WTC11 (cell line): ENCODE measurements at regions not wholly inside any gene's neighbourhood (a gene's known extent, or its start where the extent isn't known, plus 50 kb on each side); places are given as distances from the start of the nearest gene placed in this dataset.
"Not testable (repeated sequence)": the region's sequence is repeated elsewhere in the genome, so short reads cannot be mapped to it uniquely, and the experiment has no call there.

Experiments
- CREB1 ChIP-seq: sonication (generic); formaldehyde crosslinking; IDR thresholded peaks from 2 replicates; pipeline ENCODE4 v1.8.0; 2023; ENCODE audit warnings: mild to moderate bottlenecking, missing genetic modification reagents
- ESRRA ChIP-seq: sonication (generic); formaldehyde crosslinking; IDR thresholded peaks from 2 replicates; pipeline ENCODE4 v1.8.1; 2022; ENCODE audit warnings: mild to moderate bottlenecking, missing genetic modification reagents, borderline replicate concordance
- FOXJ3 ChIP-seq: sonication (generic); formaldehyde crosslinking; IDR thresholded peaks from 2 replicates; pipeline ENCODE4 v1.9.0; 2021; ENCODE audit warnings: missing genetic modification reagents, mild to moderate bottlenecking, borderline replicate concordance
- JUN ChIP-seq: sonication (generic); formaldehyde crosslinking; IDR thresholded peaks from 2 replicates; pipeline ENCODE4 v1.8.0; 2023; ENCODE audit warnings: mild to moderate bottlenecking, missing genetic modification reagents
- MYBL2 ChIP-seq: sonication (generic); formaldehyde crosslinking; IDR thresholded peaks from 2 replicates; pipeline ENCODE4 v1.8.1; 2023; ENCODE audit warnings: mild to moderate bottlenecking, moderate library complexity, missing genetic modification reagents
- PRRX2 ChIP-seq: fragments of 250-450 bp; sonication (Bioruptor Pico); IDR thresholded peaks from 2 replicates; pipeline ENCODE4 v1.8.0; 2021; ENCODE audit warnings: mild to moderate bottlenecking
- ZNF138 ChIP-seq: sonication (generic); formaldehyde crosslinking; conservative IDR thresholded peaks from 2 replicates; pipeline ENCODE4 v1.8.1; 2022; ENCODE audit warnings: mild to moderate bottlenecking, moderate library complexity, missing genetic modification reagents
- ZNF671 ChIP-seq: fragments of 250-450 bp; sonication (Bioruptor Pico); IDR thresholded peaks from 2 replicates; pipeline ENCODE4 v1.8.0; 2021; ENCODE audit warnings: mild to moderate bottlenecking
- TF ChIP-seq, protein P1 (sequence below): fragments of 200-600 bp; IDR thresholded peaks from 2 replicates; pipeline ENCODE4 v1.8.0; 2022; ENCODE audit warnings: antibody characterized with exemption

DNA sequence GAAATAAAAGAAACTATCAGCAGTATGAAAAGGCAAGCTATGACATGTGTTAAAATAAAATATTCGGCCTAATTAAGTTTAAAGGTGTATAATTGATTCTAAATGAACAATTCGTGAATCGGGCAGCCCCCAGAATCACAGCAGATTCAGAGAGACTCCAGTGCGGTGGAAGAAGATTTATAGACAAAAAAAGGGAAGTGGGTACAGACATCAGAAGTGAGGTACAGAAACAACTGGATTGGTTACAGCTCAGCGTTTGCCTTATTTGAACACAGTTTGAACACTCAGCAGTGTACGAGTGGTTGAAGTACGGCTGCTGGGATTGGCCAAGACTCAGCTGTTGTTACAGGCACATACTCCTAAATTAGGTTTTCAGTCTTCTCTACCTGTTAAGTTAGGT, 113.1 kb downstream of the POU4F1 start:
- TF ChIP-seq, protein P1, sequence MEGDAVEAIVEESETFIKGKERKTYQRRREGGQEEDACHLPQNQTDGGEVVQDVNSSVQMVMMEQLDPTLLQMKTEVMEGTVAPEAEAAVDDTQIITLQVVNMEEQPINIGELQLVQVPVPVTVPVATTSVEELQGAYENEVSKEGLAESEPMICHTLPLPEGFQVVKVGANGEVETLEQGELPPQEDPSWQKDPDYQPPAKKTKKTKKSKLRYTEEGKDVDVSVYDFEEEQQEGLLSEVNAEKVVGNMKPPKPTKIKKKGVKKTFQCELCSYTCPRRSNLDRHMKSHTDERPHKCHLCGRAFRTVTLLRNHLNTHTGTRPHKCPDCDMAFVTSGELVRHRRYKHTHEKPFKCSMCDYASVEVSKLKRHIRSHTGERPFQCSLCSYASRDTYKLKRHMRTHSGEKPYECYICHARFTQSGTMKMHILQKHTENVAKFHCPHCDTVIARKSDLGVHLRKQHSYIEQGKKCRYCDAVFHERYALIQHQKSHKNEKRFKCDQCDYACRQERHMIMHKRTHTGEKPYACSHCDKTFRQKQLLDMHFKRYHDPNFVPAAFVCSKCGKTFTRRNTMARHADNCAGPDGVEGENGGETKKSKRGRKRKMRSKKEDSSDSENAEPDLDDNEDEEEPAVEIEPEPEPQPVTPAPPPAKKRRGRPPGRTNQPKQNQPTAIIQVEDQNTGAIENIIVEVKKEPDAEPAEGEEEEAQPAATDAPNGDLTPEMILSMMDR = not testable (repeated sequence)
- not testable (repeated sequence) for TF ChIP-seq CREB1 (CRISPR knock-in tag); FOXJ3; ZNF671 (CRISPR knock-in tag); ESRRA (CRISPR knock-in tag); PRRX2 (CRISPR knock-in tag); MYBL2; JUN (CRISPR knock-in tag); ZNF138 (CRISPR knock-in tag)
